KG1 (cell line): ENCODE measurements at regions not wholly inside any gene's neighbourhood (a gene's known extent, or its start where the extent isn't known, plus 50 kb on each side); places are given as distances from the start of the nearest gene placed in this dataset.

Source experiments
- DNase-seq: peaks from one replicate; lab custom pipeline; 2025; lab: John Stamatoyannopoulos, UW

- no peak for DNase-seq
Observed at GRCh38 chr11:134742956-134743819, 331.1 kb upstream of the B3GAT1 start.

GRCh38 chr11:134742224-134742612 lies 330.2 kb upstream of the B3GAT1 start:
- DNase-seq = no peak

DNA sequence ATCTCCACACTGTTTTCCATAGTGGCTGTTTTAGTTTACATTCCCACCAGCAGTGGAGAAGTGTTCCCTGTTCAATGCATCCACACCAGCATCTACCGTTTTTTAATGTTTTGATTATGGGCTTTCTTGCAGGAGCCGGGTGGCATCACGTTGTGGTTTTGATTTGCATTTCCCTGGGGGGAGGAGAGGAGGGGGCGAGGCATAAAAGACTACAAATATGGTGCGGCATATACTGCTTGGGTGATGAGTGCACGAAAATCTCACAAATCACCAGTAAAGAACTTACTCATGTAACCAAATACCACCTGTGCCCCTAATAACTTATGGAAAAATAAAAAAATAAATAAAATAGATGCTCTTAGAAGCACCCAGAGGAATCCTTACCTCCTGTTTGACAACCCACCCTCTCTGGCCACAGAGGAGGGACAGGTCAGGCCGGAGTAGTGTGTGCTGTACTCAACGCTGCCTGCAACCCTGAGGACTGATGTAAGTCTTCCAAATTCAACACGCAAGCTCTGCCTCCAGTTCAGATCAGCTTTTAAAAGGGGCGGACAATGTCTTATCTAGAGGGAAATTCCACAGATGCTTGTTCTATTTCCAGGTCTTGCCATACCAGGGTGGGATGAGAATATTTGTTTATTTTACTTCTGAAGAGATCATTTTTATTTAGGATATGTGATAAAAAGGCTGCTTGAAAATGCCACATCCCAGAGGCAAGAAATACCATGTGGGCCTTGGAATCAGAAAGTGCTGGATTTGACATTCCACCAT lies 329.6 kb upstream of the B3GAT1 start:
- no peak for DNase-seq

GRCh38 chr11:134740590-134741261 lies 328.7 kb upstream of the B3GAT1 start:
- DNase-seq = no peak

- DNase-seq = no peak
Observed at GRCh38 chr11:134739136-134739535, 327.1 kb upstream of the B3GAT1 start.

- DNase-seq = no peak
Observed at GRCh38 chr11:134738581-134738980, 326.5 kb upstream of the B3GAT1 start.

- DNase-seq = no peak
Observed at GRCh38 chr11:134737563-134738510, 325.8 kb upstream of the B3GAT1 start.

GRCh38 chr11:134736251-134736947 lies 324.4 kb upstream of the B3GAT1 start:
- no peak for DNase-seq

DNA sequence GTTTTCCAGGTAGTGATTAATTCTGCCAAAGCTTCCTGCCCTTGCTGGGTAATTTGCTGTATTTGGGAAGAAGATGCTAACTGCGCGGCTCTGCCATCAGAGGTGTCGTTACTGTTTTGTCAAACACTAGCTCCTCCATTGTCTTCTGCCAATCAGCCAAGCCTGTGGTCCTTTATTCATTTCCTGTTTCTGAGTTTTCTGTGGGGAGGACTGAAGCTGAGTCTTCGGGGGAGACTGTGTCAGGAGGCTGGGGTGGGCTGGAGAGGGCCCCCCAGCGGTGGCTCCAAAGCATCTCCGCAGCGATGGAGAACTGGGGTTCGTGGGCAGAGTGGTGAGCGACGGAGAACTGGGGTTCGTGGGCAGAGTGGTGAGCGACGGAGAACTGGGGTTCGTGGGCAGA lies 322.9 kb upstream of the B3GAT1 start:
- no peak for DNase-seq

DNA sequence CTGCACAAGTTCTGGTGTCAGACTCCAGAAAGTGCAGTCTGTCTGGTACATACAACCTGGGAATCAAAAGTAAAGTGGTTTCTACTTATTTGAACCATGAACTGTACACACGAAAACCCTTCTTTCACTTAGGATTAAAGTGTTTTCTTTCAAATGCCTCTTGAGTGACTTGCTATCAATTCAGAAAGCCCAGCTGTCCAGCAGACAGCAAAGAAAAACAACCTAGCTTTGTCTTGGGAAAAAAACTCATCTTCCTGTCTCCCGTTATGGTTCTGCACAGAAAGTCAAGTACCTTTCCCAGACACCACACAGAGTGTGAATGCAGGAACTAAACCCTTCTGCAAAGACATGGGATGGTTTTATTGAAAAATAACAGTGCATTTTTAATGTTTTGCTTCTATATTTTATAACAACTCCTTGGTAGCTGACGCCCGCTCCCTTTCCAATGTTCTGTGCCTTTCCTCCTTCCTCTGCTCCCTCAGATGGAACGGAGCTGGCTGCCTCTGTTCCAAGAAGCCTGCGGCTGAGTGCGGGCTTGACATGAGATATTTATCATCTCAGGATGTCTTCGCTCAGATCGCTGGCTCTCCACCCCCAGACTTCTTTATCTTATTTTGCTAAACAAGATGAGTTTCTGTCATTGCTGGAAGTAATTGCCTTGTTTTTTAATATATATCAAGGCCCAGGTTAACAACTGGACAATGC lies 322.3 kb upstream of the B3GAT1 start:
- DNase-seq = no peak

DNA sequence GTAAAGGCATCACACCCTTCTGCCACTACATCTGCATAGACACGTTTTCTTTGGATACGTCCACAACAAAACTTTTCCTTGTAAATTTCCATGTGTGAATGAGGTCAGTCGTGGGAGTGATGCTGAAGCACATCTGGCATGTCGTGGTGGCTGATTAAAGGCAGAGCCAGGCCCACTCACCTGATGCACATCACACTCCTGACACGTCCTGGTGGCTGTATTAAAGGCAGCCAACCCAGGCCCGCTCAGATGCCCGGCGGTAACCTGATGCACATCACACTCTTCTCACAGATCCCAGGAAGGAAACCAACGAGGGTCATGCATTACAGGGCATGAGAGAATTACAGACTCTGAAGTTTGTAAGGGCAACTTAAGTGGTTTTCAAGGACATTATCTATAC lies 321.6 kb upstream of the B3GAT1 start:
- no peak for DNase-seq

DNA sequence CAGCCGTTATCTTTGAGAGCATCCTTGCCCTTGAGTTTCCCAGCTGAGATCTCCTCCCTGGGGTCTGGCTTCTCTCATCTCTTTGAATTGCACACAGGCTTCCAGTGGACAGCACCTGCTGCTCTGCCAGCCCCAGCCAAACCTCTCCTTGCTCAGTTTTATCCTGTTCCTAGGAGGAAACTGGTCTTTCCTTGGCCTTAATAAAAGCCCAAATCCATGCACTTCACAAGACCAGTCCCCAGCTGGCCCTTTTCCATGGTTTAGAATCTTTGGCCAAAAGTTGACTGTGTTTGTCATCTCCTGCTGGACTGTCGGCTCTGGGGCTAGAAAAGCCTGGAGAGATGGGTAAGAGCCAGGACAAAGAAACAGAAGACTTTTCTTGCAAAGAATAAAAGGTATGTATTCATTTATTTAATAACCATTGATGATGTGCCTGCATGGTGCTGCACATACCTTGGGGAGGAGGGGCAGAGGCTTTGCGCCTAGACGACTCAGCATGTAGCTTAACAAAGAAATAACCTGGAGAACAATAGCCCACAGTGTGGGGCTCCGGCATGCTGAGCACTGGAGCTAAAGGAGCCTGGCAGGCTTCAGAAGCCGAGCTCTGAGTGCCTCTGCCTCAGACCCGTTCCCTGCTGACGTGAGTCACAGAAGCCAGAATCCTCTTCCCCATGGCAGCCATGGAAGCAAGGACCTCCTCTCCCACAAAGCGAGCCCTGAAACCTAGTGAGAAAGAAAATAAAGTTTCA lies 319.3 kb upstream of the B3GAT1 start:
- no peak for DNase-seq

DNA sequence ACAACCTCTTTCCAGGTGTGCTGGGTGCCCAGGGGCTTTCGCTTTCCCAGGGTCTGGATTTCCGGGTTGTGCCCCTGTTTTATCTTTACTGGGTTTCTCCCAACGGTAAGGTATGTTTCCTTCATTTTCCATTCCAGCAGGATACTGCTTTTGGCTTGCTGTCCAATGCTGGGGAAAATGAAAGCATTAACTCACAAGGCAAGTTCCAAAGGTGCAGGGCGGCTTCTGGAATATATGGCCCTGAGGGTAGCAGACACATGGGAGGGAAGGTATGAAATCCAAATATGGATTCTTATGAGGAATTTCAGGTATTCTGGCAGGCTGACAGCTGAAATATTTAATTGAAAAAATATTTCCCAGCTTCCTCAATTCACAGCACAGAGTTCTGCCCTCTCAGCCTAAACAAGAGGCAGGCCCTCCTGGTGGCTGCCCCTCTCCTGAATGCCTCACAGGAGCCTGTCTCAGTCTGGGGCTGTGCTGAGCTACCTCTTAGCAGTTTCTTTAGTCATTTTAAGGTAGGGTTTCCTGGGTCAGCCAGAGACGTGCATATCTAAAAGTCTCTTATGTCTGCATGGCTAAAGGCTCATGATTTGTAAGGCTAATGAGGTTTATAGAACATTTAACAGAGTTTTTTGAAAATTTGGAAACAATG lies 318.6 kb upstream of the B3GAT1 start:
- DNase-seq = no peak

GRCh38 chr11:134730101-134730500 lies 318.1 kb upstream of the B3GAT1 start:
- no peak for DNase-seq

DNA sequence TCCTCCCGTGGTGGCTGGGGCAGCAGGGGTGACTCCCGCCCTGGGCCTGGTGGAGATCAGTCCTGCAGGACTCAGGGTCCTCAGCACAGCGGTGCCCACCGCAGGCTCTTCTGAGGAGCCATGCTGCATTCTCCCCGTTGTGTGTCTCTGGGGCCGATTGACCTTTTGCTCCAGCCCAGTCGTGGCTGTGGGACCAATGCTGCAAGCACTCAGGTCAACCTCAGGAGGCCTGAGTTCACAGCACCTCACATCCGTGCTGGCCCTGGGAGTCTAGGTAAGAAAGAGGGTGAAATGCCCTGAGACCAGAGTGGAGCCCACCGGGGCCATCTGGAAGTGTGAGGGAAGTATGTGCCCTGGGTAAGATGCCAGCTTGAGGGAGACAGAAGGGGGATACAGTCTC lies 316.1 kb upstream of the B3GAT1 start:
- DNase-seq = no peak

GRCh38 chr11:134727636-134728035 lies 315.6 kb upstream of the B3GAT1 start:
- no peak for DNase-seq

- no peak for DNase-seq
Observed at GRCh38 chr11:134727204-134727603, 315.2 kb upstream of the B3GAT1 start.

- DNase-seq = no peak
Observed at GRCh38 chr11:134725716-134726639, 313.9 kb upstream of the B3GAT1 start.
